IMR-90 (cell line): ENCODE measurements at regions not wholly inside any gene's neighbourhood (a gene's known extent, or its start where the extent isn't known, plus 50 kb on each side); places are given as distances from the start of the nearest gene placed in this dataset.

Source experiments
- ATAC-seq: fragments of 200-7000 bp; cut with Tn5 transposase; 2 replicates; pipeline ENCODE4 v1.9.1; 2020; ENCODE audit warnings: low read depth, mild to moderate bottlenecking, moderate library complexity
- BruUV-seq: library from RNA; stranded (reverse); fragments of 400-500 nt; replicated peaks from 2 replicates; lab custom pipeline; 2021; lab: Mats Ljungman, UMichigan
- CTCF ChIA-PET: fragments of 300-600 bp; formaldehyde crosslinking; extraction: SDS; loops from one replicate; lab custom pipeline; 2021; ENCODE audit warnings: antibody characterized with exemption; lab: Yijun Ruan, JAX
- POLR2A ChIA-PET: fragments of 300-600 bp; sonication (Branson Sonifier 250); formaldehyde crosslinking; loops from one replicate; lab custom pipeline; 2022; ENCODE audit warnings: antibody characterized with exemption; ENCODE audit not compliant: unreplicated experiment; lab: Charles Lee
- DNase-seq: peaks from one replicate; pipeline ENCODE4 v3.0.0; 2013
- H2AFZ ChIP-seq: replicated peaks from 2 replicates; pipeline ENCODE3; 2013; ENCODE audit warnings: low read length, mild to moderate bottlenecking; ENCODE audit not compliant: poor library complexity
- H2AK5ac ChIP-seq: 2 replicates; pipeline ENCODE4 v1.6.1; 2013; ENCODE audit warnings: low read depth, low read length, inconsistent platforms
- H2AK9ac ChIP-seq: replicated peaks from 2 replicates; pipeline ENCODE3; 2013; ENCODE audit warnings: mild to moderate bottlenecking, low read depth, low read length, moderate library complexity; ENCODE audit not compliant: poor library complexity
- H2BK120ac ChIP-seq: 2 replicates; pipeline ENCODE4 v1.6.1; 2013; ENCODE audit warnings: low read depth, low read length, inconsistent platforms
- H2BK15ac ChIP-seq: 3 replicates; pipeline ENCODE4 v1.6.1; 2013; ENCODE audit warnings: low read depth, low read length, inconsistent platforms
- H2BK20ac ChIP-seq: 2 replicates; pipeline ENCODE4 v1.6.1; 2013; ENCODE audit warnings: low read depth, mild to moderate bottlenecking, inconsistent platforms, low read length, moderate library complexity
- H2BK5ac ChIP-seq: 2 replicates; pipeline ENCODE4 v1.6.1; 2013; ENCODE audit warnings: mild to moderate bottlenecking, low read depth, low read length, inconsistent platforms; ENCODE audit not compliant: poor library complexity, severe bottlenecking
- H3K14ac ChIP-seq: replicated peaks from 2 replicates; pipeline ENCODE4 v1.6.1; 2013; ENCODE audit warnings: low read depth, low read length, inconsistent platforms
- H3K18ac ChIP-seq: 2 replicates; pipeline ENCODE4 v1.6.1; 2013; ENCODE audit warnings: low read depth, low read length, control low read depth
- H3K23ac ChIP-seq: 2 replicates; pipeline ENCODE4 v1.6.1; 2013; ENCODE audit warnings: low read depth, low read length, inconsistent platforms
- H3K27ac ChIP-seq: 2 replicates; pipeline ENCODE4 v1.5.1; 2013; ENCODE audit warnings: mild to moderate bottlenecking, control low read depth, low read length; ENCODE audit not compliant: insufficient read depth
- H3K27me3 ChIP-seq: 2 replicates; pipeline ENCODE4 v1.6.1; 2013; ENCODE audit warnings: low read length; ENCODE audit not compliant: control insufficient read depth, insufficient read depth
- H3K36me3 ChIP-seq: 2 replicates; pipeline ENCODE4 v1.6.1; 2013; ENCODE audit warnings: low read length, mixed read lengths; ENCODE audit not compliant: control insufficient read depth, insufficient read depth
- H3K4ac ChIP-seq: 2 replicates; pipeline ENCODE4 v1.6.1; 2013; ENCODE audit warnings: low read depth, low read length, inconsistent platforms
- H3K4me1 ChIP-seq: 2 replicates; pipeline ENCODE4 v1.6.1; 2013; ENCODE audit warnings: low read length, mixed read lengths; ENCODE audit not compliant: control insufficient read depth, insufficient read depth
- H3K4me2 ChIP-seq: 2 replicates; pipeline ENCODE4 v1.6.1; 2013; ENCODE audit warnings: low read depth, mild to moderate bottlenecking, control low read depth, low read length, moderate library complexity
- H3K4me3 ChIP-seq: 2 replicates; pipeline ENCODE4 v1.5.1; 2013; ENCODE audit warnings: low read depth, mild to moderate bottlenecking, control low read depth, low read length, moderate library complexity; ENCODE audit not compliant: insufficient read depth
- H3K56ac ChIP-seq: 2 replicates; pipeline ENCODE4 v1.6.1; 2013; ENCODE audit warnings: low read length, inconsistent platforms; ENCODE audit not compliant: insufficient read depth; ENCODE audit errors: extremely low read depth
- H3K79me1 ChIP-seq, 2 experiments: 2 replicates each; pipeline ENCODE4 v1.6.1; 2013; ENCODE audit warnings: low read length in 2 of 2, inconsistent platforms in 1 of 2, low read depth in 1 of 2
- H3K9ac ChIP-seq: 2 replicates; pipeline ENCODE4 v1.6.1; 2013; ENCODE audit warnings: low read depth, low read length, control low read depth
- H3K9me1 ChIP-seq: 2 replicates; pipeline ENCODE4 v1.6.1; 2013; ENCODE audit warnings: low read length, inconsistent platforms; ENCODE audit not compliant: insufficient read depth
- H3K9me3 ChIP-seq: 2 replicates; pipeline ENCODE4 v1.6.1; 2013; ENCODE audit warnings: low read length; ENCODE audit not compliant: control insufficient read depth, insufficient read depth
- H4K20me1 ChIP-seq: 2 replicates; pipeline ENCODE4 v1.6.1; 2013; ENCODE audit warnings: low read length, inconsistent platforms; ENCODE audit not compliant: insufficient read depth
- H4K5ac ChIP-seq: 2 replicates; pipeline ENCODE4 v1.6.1; 2013; ENCODE audit warnings: mild to moderate bottlenecking, low read depth, low read length, control low read depth
- H4K8ac ChIP-seq, 2 experiments: 2 replicates each; pipeline ENCODE4 v1.6.1; 2013; ENCODE audit warnings: low read depth in 2 of 2, low read length in 2 of 2, control low read depth in 1 of 2, inconsistent platforms in 1 of 2
- H4K91ac ChIP-seq: 2 replicates; pipeline ENCODE4 v1.6.1; 2013; ENCODE audit warnings: low read depth, low read length, inconsistent platforms; ENCODE audit not compliant: insufficient read depth
- BHLHE40 ChIP-seq: fragments of 150-350 bp; IDR thresholded peaks from 2 replicates; pipeline ENCODE4 v1.6.1; 2016; ENCODE audit warnings: mild to moderate bottlenecking, low read depth, low read length
- CHD1 ChIP-seq: IDR thresholded peaks from 2 replicates; pipeline ENCODE4 v1.6.1; 2012; ENCODE audit warnings: low read depth, low read length, improper control_type of control experiment
- MAZ ChIP-seq: IDR thresholded peaks from 2 replicates; pipeline ENCODE4 v1.6.1; 2012; ENCODE audit warnings: low read depth, mild to moderate bottlenecking, low read length, improper control_type of control experiment, moderate library complexity, borderline replicate concordance
- NFE2L2 ChIP-seq: fragments of 150-350 bp; IDR thresholded peaks from 2 replicates; pipeline ENCODE4 v1.6.1; 2016; ENCODE audit warnings: low read depth, mild to moderate bottlenecking, low read length
- RAD21 ChIP-seq: IDR thresholded peaks from 2 replicates; pipeline ENCODE4 v1.6.1; 2012; ENCODE audit warnings: low read length, improper control_type of control experiment
- RFX5 ChIP-seq: IDR thresholded peaks from 2 replicates; pipeline ENCODE4 v1.8.0; 2012; ENCODE audit warnings: low read depth, mild to moderate bottlenecking, low read length, moderate library complexity
- SMC3 ChIP-seq: fragments of 150-350 bp; IDR thresholded peaks from 2 replicates; pipeline ENCODE4 v1.6.1; 2016; ENCODE audit warnings: low read depth, mild to moderate bottlenecking, antibody characterized with exemption, low read length, moderate library complexity
- dilution Hi-C: fragments of 300-500 bp; cut with HindIII; formaldehyde crosslinking; loops from one replicate; pipeline ENCODE4 v1.14.3; 2018; ENCODE audit warnings: low sequenced_read_pairs; ENCODE audit not compliant: unreplicated experiment
- in situ Hi-C: fragments of 300-500 bp; cut with MboI; formaldehyde crosslinking; loops from 3 replicates; pipeline ENCODE4 v1.14.3; 2019; ENCODE audit warnings: low sequenced_read_pairs, inconsistent platforms, mixed read lengths
- intact Hi-C: fragments of 100-400 bp; cut with micrococcal nuclease; formaldehyde crosslinking; loops from 2 replicates; pipeline ENCODE4 v1.10.0; 2022
- TF ChIP-seq, protein P1 (sequence below): fragments of 150-350 bp; IDR thresholded peaks from 2 replicates; pipeline ENCODE4 v1.6.1; 2017; ENCODE audit warnings: mild to moderate bottlenecking, antibody characterized with exemption, low read length, low read depth
- TF ChIP-seq, protein P2 (sequence below): conservative IDR thresholded peaks from 2 replicates; pipeline ENCODE4 v1.5.1; 2012; ENCODE audit warnings: mild to moderate bottlenecking, low read depth, low read length, improper control_type of control experiment

DNA sequence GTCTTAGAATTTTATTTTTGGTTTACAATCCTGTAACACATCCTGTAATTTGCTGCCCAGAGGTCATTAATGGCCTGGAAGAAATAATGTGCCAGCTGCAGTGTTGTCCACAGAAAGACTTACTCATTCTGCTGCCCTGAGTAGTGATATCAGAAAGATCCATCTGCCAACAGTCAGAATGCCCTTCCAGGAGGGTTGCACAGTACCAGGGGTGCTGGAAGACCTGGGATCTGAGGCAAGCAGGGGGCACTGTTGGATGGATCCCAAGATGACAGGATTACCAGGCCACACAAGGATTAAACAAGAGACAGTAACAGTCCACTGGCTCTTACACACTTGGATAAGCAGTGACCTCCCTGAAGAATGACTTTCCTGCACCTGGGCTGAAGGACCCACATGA is 93.8 kb upstream of the TOP3B start:
- Histone ChIP-seq H3K4ac (no peak overlapping the region), H4K20me1 (no peaks in the 10 kb centered on the region), H2BK20ac (no peak overlapping the region), H3K9ac (no peak overlapping the region), H3K4me2 (no peak overlapping the region), H3K4me1 (peaks cover 12% of the 10 kb centered on the region; the same call in 1 of the 2 replicates), H2BK120ac (no peak overlapping the region), H3K27me3 (peaks cover 13% of the 10 kb centered on the region), H3K27ac (no peak overlapping the region), H3K4me3 (no peak overlapping the region), H2BK15ac (no peak overlapping the region), H4K5ac (no peak overlapping the region), H4K91ac (no peak overlapping the region), H2AFZ (no peak overlapping the region), H3K9me3 (no peaks in the 10 kb centered on the region), H2BK5ac (no peak overlapping the region), H3K14ac (no peak overlapping the region), H3K56ac (no peak overlapping the region), H3K23ac (no peak overlapping the region), H2AK5ac (no peak overlapping the region), H2AK9ac (no peak overlapping the region), H3K79me1 (no peaks in the 10 kb centered on the region), H3K18ac (no peak overlapping the region), H4K8ac (no peak overlapping the region), H3K9me1 (peaks cover 8% of the 10 kb centered on the region; the same call in 1 of the 2 replicates), H3K36me3 (no peaks in the 10 kb centered on the region)
- POLR2A ChIA-PET: no interaction called here
- no peak for DNase-seq
- dilution Hi-C loops (no loop called here), intact Hi-C loops (no loop called here), in situ Hi-C loops (no loop called here)
- no TSS peak for BruUV-seq
- no peak for ATAC-seq
- TF ChIP-seq, protein P1, sequence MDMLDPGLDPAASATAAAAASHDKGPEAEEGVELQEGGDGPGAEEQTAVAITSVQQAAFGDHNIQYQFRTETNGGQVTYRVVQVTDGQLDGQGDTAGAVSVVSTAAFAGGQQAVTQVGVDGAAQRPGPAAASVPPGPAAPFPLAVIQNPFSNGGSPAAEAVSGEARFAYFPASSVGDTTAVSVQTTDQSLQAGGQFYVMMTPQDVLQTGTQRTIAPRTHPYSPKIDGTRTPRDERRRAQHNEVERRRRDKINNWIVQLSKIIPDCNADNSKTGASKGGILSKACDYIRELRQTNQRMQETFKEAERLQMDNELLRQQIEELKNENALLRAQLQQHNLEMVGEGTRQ: no peak
- TF ChIP-seq SMC3 (no peak), RAD21 (no peak), NFE2L2 (no peak), BHLHE40 (no peak), CHD1 (no peak), MAZ (no peak), RFX5 (no peak)
- TF ChIP-seq, protein P2, sequence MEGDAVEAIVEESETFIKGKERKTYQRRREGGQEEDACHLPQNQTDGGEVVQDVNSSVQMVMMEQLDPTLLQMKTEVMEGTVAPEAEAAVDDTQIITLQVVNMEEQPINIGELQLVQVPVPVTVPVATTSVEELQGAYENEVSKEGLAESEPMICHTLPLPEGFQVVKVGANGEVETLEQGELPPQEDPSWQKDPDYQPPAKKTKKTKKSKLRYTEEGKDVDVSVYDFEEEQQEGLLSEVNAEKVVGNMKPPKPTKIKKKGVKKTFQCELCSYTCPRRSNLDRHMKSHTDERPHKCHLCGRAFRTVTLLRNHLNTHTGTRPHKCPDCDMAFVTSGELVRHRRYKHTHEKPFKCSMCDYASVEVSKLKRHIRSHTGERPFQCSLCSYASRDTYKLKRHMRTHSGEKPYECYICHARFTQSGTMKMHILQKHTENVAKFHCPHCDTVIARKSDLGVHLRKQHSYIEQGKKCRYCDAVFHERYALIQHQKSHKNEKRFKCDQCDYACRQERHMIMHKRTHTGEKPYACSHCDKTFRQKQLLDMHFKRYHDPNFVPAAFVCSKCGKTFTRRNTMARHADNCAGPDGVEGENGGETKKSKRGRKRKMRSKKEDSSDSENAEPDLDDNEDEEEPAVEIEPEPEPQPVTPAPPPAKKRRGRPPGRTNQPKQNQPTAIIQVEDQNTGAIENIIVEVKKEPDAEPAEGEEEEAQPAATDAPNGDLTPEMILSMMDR: no peak
- CTCF ChIA-PET: interaction anchor here (0.6 kb wide), 1 partner anchor 9 kb away, joined by 3 read pairs; no protein-coding TSS in a partner anchor
